Thoracic aorta (tissue), 2 donors: ENCODE measurements at regions not wholly inside any gene's neighbourhood (a gene's known extent, or its start where the extent isn't known, plus 50 kb on each side); places are given as distances from the start of the nearest gene placed in this dataset.

ENCODE experiments used
- ATAC-seq: fragments of 150-250 bp; one replicate; pipeline ENCODE4 v1.8.0; 2017; ENCODE audit warnings: low read depth; ENCODE audit not compliant: insufficient number of reproducible peaks, low FRiP score
- DNase-seq: peaks from one replicate; pipeline ENCODE4 v3.0.0-alpha.2; 2020; ENCODE audit warnings: low spot score
- H3K27ac ChIP-seq, 2 donors: fragments of 200-600 bp; sonication (generic); 1 replicate in 1 of 2; 2 replicates in 1 of 2; pipeline ENCODE4 v1.5.1; 2016; ENCODE audit warnings: mild to moderate bottlenecking in 2 of 2, moderate library complexity in 2 of 2
- H3K27me3 ChIP-seq: fragments of 200-600 bp; sonication (generic); replicated peaks from 2 replicates; pipeline ENCODE4 v1.6.0; 2016; ENCODE audit warnings: mild to moderate bottlenecking; ENCODE audit not compliant: insufficient read depth
- H3K36me3 ChIP-seq: fragments of 200-600 bp; sonication (generic); one replicate; pipeline ENCODE4 v1.5.1; 2016
- H3K4me1 ChIP-seq, 2 donors: fragments of 200-600 bp; sonication (generic); 1 replicate in 1 of 2; 2 replicates in 1 of 2; pipeline versions ENCODE4 v1.5.1 to v1.6.0; 2016; ENCODE audit warnings: low read depth in 2 of 2, mild to moderate bottlenecking in 1 of 2; ENCODE audit not compliant: control insufficient read depth in 1 of 2
- H3K4me3 ChIP-seq: fragments of 200-600 bp; sonication (generic); 2 replicates; pipeline ENCODE4 v1.5.1; 2016; ENCODE audit warnings: mild to moderate bottlenecking
- H3K9me3 ChIP-seq: fragments of 200-600 bp; sonication (generic); 2 replicates; pipeline ENCODE4 v1.5.1; 2016
- TF ChIP-seq, protein P1 (sequence below): fragments of 200-600 bp; sonication (generic); IDR thresholded peaks from one replicate; pipeline ENCODE4 v1.5.1; 2019; ENCODE audit warnings: antibody characterized with exemption

DNA sequence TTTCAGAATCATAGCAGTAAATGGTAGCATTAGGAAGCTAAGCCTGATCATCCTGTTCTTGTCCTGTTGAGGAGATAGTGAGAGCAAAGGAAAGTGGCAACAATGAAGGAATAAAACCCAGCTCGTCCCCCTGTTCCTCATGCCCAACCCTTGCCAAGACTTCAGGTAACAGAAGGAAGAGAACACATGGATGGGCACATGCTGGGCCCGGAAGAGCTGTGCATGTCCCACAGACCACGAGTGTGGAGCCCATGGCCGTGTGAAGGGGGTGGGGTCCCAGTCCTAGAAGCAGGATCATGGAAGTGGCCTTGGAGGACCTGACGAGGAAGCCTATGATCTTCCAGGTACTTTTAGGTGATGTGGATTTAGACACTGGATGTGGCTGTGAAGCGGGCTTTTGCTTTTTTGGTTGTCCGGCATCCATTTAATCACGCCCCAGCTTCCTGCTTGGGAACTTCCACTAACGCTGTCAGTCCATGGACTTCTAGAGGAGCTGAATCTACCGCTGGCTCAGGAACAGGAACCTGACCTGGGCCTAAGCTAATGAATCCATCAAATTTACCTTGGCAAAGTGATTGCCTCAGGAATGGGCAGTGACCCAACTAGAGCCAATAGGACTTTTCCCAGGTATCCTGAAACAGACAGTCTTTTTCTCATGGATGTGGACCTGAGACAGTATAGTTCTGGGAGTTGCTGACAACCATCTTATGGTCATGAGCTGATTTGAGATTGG lies 79.3 kb upstream of the ARMC2 start:
- H3K4me1 ChIP-seq, result peaks cover 3 to 10% of the 10 kb centered on the region in 2 donors
- no peaks in the 10 kb centered on the region for H3K9me3 ChIP-seq
- DNase-seq (no peak), ATAC-seq (no peak)
- no peaks in the 10 kb centered on the region for H3K27me3 ChIP-seq
- TF ChIP-seq, protein P1, sequence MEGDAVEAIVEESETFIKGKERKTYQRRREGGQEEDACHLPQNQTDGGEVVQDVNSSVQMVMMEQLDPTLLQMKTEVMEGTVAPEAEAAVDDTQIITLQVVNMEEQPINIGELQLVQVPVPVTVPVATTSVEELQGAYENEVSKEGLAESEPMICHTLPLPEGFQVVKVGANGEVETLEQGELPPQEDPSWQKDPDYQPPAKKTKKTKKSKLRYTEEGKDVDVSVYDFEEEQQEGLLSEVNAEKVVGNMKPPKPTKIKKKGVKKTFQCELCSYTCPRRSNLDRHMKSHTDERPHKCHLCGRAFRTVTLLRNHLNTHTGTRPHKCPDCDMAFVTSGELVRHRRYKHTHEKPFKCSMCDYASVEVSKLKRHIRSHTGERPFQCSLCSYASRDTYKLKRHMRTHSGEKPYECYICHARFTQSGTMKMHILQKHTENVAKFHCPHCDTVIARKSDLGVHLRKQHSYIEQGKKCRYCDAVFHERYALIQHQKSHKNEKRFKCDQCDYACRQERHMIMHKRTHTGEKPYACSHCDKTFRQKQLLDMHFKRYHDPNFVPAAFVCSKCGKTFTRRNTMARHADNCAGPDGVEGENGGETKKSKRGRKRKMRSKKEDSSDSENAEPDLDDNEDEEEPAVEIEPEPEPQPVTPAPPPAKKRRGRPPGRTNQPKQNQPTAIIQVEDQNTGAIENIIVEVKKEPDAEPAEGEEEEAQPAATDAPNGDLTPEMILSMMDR, result no peak
- no peak overlapping the region for H3K27ac ChIP-seq
- no peaks in the 10 kb centered on the region for H3K36me3 ChIP-seq
- H3K4me3 ChIP-seq, result no peak overlapping the region

DNA sequence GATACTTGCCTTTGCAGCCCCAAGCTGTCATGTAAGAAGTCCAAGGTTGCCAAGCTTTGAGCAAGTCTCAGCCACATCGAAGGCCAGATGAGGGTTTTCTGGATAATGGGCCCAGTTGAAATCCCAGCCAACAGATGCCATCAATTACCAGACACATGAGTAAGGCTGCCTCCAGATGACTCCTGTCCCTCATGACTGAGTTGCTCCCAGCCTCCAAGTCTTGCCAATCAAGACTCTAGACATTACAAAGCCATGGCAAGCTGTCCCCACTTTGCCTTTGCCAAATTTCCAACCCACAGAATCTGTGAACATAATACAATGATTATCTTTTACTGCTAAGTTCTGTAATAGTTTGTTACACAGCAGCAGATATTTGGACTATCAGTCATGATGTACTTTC lies 76.8 kb upstream of the ARMC2 start:
- no peak overlapping the region for H3K4me3 ChIP-seq
- ATAC-seq (no peak), DNase-seq (no peak)
- H3K36me3 ChIP-seq, result no peaks in the 10 kb centered on the region
- TF ChIP-seq, protein P1, result no peak
- H3K27ac ChIP-seq, result no peak overlapping the region
- no peaks in the 10 kb centered on the region for H3K27me3 ChIP-seq
- H3K4me1 ChIP-seq, result no peaks in the 10 kb centered on the region
- no peaks in the 10 kb centered on the region for H3K9me3 ChIP-seq

DNA sequence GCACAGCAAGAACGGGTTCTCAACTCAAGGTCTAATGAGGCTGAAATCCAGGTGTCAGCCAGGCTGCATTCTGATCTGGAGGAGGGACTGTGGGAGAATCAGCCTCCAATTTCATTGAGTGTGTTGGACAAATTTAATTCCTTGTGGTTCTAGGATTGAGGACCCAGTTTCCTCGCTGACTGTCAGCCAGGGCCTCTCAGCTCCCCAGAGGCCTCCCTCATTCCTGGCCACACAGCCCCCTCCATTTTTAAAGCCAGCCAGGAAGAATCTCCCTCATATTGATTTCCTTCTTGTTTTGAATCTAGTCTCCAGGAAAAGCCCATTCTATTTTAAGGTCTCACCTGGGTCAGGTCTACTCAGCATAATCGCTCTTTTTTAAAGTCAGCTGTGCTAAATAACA lies 73.7 kb upstream of the ARMC2 start:
- DNase-seq (no peak), ATAC-seq (no peak)
- Histone ChIP-seq H3K27ac (no peak overlapping the region), H3K9me3 (no peaks in the 10 kb centered on the region), H3K36me3 (no peaks in the 10 kb centered on the region), H3K27me3 (no peaks in the 10 kb centered on the region), H3K4me3 (no peak overlapping the region), H3K4me1 (no peaks in the 10 kb centered on the region)
- TF ChIP-seq, protein P1, result no peak

DNA sequence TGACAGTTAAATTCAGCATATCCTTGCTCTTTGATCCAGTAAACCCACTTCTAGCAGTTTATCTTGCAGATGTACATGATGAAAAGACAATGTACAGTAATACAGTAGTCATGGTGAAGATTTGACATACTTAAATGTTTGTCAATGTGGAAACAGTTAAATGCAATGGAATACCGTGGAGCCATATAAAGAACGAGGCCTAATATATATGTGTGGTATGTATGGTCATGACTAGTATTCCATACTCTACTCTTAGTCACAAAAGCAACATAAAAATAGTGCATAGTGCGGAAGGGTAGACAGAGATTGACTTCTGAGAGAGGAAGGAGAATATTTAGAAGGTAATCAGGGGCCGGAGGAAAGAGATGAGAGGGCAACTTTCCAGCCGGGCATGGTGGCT lies 70.7 kb upstream of the ARMC2 start:
- Histone ChIP-seq H3K4me1 (peaks cover 7 to 12% of the 10 kb centered on the region in 2 donors), H3K27me3 (no peaks in the 10 kb centered on the region), H3K4me3 (no peak overlapping the region), H3K9me3 (no peaks in the 10 kb centered on the region), H3K36me3 (no peaks in the 10 kb centered on the region), H3K27ac (no peak overlapping the region)
- ATAC-seq, result no peak
- TF ChIP-seq, protein P1, result no peak
- DNase-seq, result no peak

DNA sequence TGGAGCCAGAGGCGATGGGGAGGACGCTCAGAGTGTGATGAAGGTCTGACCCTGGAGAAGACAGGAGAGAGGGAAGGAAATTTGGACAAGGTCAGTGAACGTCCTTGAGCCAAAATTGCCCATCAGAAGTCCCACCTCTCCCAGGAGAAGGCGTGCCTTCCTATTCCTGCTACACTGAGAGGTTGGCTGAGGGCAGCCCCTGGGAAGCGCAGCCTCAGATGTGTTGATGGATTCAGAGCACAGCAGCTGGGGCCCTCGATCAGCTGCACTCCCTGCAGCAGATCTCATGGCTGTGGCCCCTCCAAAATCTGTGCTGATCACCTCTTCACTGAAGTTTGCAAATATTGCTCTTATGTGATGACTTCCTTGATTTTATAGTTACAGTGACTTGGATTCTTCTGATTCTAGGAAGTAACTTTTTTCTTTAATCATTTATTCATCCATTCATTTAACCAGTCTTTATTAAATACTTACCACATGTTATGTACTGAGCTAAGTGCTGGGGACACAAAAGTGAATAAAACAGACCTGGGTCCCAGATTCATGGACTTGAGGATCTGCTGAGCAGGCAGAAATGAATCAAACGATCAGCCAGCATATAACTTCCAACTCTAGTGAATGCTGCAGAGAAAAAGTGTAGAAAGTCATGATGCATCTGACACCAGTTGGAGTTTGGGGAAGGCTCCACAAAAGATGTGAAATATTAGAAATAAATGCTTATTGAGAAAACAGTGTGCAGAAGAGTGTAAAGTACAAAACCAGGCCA lies 69.6 kb upstream of the ARMC2 start:
- no peak for ATAC-seq
- Histone ChIP-seq H3K36me3 (no peaks in the 10 kb centered on the region), H3K4me3 (no peak overlapping the region), H3K4me1 (peaks cover 9 to 19% of the 10 kb centered on the region in 2 donors), H3K27ac (no peak overlapping the region), H3K9me3 (no peaks in the 10 kb centered on the region), H3K27me3 (no peaks in the 10 kb centered on the region)
- DNase-seq, result no peak
- TF ChIP-seq, protein P1, result no peak
